Superior temporal gyrus (tissue), 1 donor: ENCODE measurements at regions not wholly inside any gene's neighbourhood (a gene's known extent, or its start where the extent isn't known, plus 50 kb on each side); places are given as distances from the start of the nearest gene placed in this dataset.
A peak's percentile ranks its signal among the peaks of the same experiment; 100 is the strongest.
"Not testable (repeated sequence)": the region's sequence is repeated elsewhere in the genome, so short reads cannot be mapped to it uniquely, and the experiment has no call there.

ENCODE experiments used
- DNase-seq: peaks from one replicate; pipeline ENCODE4 v3.0.0-alpha.2; 2016; ENCODE audit errors: extremely low spot score

GRCh38 chrX:85808217-85808616 is 239.1 kb downstream of the CHM start:
- DNase-seq = no peak

GRCh38 chrX:85772391-85772790 is 275.0 kb downstream of the CHM start:
- DNase-seq = not testable (repeated sequence)

- no peak for DNase-seq
Measured at GRCh38 chrX:85765651-85766050, 281.7 kb downstream of the CHM start.

DNA sequence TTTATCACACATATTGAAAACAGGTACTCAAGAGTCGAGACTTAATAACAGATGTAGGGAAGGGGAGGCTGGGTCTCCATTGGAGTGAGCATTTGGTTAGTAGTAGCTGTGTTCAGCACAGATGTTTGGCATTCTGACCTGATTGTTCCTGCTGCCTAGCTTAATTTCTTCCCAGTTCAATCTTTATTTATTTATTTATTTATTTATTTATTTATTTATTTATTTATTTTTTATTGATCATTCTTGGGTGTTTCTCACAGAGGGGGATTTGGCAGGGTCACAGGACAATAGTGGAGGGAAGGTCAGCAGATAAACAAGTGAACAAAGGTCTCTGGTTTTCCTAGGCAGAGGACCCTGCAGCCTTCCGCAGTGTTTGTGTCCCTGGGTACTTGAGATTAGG is 324.3 kb downstream of the CHM start:
- not testable (repeated sequence) for DNase-seq

DNA sequence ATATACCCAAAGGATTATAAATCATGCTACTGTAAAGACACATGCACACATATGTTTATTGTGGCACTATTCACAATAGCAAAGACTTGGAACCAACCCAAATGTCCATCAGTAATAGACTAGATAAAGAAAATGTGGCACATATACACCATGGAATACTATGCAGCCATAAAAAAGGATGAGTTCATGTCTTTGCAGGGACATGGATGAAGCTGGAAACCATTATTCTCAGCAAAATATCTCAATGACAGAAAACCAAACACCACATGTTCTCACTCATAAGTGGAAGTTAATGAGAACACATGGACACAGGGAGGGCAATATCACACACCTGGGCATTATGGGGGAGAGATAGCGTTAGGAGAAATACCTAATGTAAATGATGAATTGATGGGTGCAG is 323.8 kb upstream of the POF1B start:
- not testable (repeated sequence) for DNase-seq

DNA sequence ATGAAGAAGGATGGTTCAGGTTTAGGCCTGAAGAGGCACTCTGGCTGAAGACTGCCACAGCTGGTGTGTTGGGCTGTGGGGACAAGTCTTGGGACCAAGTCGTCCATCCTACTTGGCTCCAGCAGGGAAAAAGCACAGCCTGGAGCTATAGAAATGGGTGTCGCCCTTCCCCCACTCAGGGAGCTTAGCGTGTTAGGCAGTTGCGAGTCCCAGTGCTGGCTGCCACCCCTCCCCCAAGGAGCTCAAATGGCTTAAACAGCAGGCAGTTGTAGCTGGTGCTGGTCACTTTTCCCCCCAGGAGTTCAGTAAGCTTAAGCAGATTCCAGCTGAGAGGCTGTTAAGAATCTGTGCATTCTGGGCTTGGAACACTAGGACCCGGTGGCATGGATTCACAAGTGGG is 319.5 kb upstream of the POF1B start:
- DNase-seq = no peak

GRCh38 chrX:85685843-85686242 is 306.4 kb upstream of the POF1B start:
- no peak for DNase-seq

- no peak for DNase-seq
Measured at GRCh38 chrX:85666471-85666870, 287.0 kb upstream of the POF1B start.

DNA sequence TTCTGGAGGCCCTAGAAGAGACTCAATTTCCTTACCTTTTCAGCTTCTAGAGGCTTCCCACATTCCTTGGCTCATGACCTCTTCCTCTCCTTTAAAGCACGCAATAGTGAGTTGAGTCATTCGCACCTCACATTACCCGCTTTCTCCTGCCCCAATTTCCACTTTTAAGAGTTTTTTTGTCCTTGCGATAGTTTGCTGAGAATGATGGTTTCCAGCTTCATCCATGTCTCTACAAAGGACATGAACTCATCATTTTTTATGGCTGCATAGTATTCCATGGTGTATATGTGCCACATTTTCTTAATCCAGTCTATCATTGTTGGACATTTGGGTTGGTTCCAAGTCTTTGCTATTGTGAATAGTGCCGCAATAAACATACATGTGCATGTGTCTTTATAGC is 284.5 kb upstream of the POF1B start:
- DNase-seq = not testable (repeated sequence)

GRCh38 chrX:85630901-85631300 is 251.4 kb upstream of the POF1B start:
- no peak for DNase-seq

DNA sequence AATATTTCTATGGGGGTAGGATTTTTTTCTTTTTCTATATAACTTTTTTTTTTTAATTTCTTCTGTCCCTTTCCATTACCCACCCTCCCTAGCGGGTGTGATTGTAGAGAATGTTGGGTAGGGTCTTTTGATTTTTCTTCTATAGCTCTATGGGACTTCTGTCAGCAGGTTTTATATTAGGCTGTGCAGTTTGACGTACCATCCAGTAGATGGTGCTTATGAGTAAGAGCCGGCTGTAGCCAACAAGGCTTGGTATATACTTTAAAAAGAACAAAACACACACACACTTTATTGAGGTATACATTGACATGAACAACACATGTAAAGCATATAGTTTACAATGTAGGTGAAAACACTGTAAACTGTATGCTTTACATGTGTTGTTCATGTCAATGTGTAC is 247.9 kb upstream of the POF1B start:
- DNase-seq = no peak

DNA sequence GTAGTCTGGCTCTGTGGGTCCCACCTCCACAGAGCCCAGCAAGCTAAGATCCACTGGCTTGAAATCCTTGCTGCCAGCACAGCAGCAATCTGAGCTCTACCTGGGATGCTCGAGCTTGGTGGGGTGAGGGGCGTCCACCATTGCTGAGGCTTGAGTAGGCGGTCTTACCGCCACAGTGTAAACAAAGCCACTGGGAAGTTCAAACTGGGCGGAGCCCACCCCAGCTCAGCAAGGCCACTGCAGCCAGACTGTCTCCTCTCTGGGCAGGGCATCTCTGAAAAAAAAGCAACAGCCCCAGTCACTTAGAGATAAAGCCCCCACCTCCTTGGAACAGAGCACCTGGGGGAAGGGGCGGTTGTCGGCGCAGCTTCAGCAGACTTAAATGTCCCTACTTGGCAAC is 243.2 kb upstream of the POF1B start:
- no peak for DNase-seq

DNA sequence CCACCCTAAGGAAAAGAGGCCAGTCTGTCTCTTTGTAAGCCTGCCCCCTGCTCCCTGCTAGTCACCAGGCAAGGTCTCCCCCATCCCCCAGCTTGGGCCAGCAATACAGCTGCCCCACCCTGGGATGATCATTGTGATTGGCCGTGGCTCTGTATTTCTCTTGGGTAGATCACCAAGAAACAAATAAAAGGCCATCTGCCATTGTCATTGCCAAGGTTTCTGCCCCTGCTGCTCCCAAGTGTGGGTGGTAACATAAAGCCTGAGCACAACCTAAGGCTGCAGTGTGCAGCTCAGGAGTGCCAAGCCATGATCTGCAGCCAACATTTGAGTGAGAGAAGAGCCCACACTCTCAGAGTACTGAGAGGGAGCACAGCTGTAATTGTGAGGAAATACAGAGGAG is 241.0 kb upstream of the POF1B start:
- no peak for DNase-seq

- DNase-seq = no peak
Measured at GRCh38 chrX:85619962-85620361, 240.5 kb upstream of the POF1B start.

- peak; percentile 22 for DNase-seq
Measured at GRCh38 chrX:85611926-85612325, 232.5 kb upstream of the POF1B start.

DNA sequence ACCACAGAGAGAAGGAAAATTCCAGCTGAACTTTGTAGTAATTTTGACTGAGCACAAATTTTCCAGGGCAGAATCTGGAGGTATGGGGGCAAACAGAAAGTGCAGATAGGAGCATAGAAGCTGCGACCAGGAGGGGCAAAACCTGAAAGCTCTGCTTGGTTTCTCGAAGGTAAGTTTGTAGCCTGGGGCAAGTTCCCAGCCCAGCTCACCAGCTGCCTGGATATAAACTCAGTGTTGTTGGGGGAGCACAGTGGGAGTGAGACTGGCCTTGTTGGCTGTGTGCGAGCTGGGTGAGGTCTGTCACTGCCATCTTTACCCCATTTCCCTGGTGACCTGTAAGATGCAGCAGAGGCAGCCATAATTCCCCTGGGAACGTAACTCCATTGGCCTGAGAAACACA is 213.5 kb upstream of the POF1B start:
- DNase-seq = no peak

DNA sequence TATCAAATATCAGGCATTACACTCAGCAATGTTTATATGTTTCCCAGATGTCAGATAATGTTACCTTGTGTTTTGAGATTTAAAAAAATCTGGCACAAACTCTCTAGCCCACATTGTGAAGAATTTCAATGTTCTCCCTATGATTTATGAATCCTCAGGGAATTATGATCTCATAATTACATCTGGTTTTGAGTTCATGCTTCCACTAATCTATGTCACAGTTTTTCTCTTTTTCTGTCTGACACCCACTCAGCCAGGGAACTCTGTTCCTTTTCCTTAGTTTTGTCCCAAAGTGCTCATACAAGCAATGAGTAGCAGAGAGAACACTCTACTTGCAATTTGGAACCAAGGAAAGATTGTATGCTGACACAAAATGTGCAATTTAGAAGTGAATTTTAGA is 212.1 kb upstream of the POF1B start:
- DNase-seq = no peak

DNA sequence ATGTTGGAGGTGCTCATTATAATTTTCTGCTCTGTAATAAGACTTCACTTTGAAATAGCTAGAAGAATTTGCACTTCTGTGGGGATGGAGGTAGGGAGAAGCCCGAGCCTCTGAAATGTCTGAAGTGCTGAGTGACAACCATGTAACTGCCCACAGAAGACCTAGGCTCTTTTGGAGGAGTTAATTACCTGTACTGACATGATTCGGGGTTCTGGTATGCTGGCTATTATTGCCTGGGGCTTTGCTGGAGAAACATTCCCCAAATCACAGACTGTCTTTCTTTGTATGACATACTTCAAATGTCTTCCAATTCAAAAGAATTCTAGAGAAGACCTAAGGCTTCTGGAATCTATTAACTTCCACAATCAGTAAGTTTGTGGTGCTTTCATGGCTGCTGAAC is 211.2 kb upstream of the POF1B start:
- no peak for DNase-seq

GRCh38 chrX:85573801-85574200 is 194.3 kb upstream of the POF1B start:
- no peak for DNase-seq

GRCh38 chrX:85570496-85570895 is 191.0 kb upstream of the POF1B start:
- no peak for DNase-seq

DNA sequence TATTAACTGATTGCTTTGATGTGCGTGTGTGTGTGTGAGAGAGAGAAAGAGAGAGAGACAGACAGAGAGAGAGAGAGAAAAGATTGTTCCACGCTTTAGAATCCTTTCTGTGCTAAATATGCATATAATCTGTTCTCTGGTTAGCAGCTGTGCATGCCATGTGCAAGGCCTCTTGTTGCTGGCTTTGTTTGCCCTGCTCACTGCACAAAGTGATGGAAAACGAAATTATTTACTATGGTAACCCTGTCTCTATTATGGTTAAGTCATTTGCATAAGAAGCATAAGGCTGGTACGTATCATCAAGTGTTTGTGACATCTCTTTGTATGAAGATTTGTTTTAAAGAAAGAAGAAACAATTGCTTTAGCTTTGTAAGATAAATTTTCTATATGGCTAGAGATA is 190.2 kb upstream of the POF1B start:
- DNase-seq = no peak

GRCh38 chrX:85569096-85569495 is 189.6 kb upstream of the POF1B start:
- DNase-seq = no peak

DNA sequence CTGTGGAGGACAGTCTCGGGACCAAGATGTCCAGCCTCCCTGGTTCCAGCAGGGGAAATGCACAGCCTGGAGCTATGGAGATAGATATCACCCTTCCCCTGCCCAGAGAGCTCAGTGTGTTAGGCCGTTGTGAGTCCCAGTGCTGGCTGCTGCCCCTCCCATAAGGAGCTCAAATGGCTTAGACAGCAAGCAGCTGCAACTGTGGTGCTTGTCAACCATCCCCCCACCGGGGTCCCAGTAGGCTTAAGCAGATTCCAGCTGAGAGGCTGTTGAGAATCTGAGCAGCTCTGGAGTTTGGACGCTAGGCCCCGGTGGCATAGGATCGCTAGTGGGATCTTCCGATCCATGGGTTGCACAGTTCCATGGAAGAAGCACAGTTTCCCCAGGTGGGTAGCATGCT is 181.8 kb upstream of the POF1B start:
- no peak for DNase-seq

- DNase-seq = peak; percentile 15
Measured at GRCh38 chrX:85544609-85545008, 165.1 kb upstream of the POF1B start.

DNA sequence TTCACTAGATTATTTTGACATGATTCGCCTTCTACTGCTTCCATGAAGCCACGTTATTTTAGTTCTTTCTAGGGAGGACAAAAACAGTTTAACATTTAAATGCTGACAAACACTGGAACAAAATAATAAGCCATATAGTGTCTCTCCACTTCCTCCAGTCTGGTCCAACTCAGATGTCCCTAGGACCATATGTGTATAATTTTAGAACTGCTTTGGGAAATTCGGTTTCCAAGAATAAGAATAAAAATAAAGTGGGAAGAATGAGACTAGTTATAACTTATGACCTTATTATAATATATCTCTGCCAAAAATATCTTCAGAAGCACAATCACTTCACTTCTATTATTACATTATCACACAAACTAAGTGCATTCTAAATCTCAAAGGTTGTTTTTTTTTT is 164.4 kb upstream of the POF1B start:
- no peak for DNase-seq
